ENCODE measurements at regions not wholly inside any gene's neighbourhood (a gene's known extent, or its start where the extent isn't known, plus 50 kb on each side); places are given as distances from the start of the nearest gene placed in this dataset.

DNA sequence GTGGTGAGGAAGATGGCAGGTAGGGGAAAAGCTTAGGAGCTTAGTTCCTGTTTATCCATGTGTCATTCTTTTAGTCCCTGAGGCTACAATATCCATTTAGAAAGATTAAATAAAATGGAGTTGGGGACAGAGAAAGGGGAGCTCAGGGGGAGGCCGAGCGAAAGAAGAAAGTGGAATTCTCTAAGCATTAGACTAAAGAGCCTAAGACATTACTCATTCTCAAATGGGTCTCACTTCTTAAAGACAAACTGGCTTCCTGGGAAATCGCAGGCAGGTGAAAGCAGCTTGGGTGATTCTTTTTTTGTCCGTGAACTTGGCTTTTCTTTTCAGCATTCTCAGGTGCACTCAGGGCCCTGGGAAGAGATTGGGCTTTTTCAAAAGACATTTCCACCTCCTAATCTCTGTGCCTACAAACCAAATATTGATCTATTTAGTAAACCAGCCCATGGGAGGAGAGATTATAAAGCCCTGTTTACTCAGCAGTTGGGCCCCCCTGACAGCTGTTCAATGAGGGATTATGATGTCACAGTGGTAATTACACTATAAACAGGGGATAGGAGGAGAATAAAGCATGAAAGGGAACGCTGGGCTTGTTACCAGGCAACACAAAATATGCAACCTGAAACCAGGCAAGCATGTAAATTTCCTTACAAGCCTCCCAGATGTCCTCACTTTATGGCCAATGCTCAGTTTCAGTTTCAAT is 584.0 kb downstream of the ACTL7B start:
- TF ChIP-seq, protein P1, sequence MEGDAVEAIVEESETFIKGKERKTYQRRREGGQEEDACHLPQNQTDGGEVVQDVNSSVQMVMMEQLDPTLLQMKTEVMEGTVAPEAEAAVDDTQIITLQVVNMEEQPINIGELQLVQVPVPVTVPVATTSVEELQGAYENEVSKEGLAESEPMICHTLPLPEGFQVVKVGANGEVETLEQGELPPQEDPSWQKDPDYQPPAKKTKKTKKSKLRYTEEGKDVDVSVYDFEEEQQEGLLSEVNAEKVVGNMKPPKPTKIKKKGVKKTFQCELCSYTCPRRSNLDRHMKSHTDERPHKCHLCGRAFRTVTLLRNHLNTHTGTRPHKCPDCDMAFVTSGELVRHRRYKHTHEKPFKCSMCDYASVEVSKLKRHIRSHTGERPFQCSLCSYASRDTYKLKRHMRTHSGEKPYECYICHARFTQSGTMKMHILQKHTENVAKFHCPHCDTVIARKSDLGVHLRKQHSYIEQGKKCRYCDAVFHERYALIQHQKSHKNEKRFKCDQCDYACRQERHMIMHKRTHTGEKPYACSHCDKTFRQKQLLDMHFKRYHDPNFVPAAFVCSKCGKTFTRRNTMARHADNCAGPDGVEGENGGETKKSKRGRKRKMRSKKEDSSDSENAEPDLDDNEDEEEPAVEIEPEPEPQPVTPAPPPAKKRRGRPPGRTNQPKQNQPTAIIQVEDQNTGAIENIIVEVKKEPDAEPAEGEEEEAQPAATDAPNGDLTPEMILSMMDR (IDR thresholded peaks at IDR 0.05; ENCODE audit: borderline replicate concordance, insufficient read depth, low read depth, low read length) = no peak
- H3K4me3 ChIP-seq (ENCODE audit: low read depth, low read length) = no peak overlapping the region

DNA sequence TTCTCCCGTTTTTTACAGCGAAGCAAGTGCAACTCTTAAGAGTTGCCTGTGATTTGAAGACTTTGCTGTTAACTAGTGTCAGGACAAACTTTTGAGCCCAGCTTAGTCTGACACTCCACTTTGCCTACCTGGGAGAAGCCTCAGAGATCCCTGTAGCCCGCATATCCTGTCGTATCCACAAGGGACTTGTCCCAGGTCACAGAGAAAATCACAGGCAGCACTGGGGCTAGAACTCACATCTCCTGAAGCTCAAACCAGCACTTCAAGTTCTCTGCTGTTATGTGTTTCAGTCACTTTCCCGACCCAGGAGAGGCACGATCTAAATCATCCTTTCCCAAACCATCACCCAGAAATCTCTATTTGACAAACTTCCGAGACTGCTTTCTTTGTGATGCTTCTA is 584.5 kb downstream of the ACTL7B start:
- TF ChIP-seq, protein P1 (IDR thresholded peaks at IDR 0.05; ENCODE audit: borderline replicate concordance, insufficient read depth, low read depth, low read length) = no peak
- H3K4me3 ChIP-seq (ENCODE audit: low read depth, low read length) = no peak overlapping the region

DNA sequence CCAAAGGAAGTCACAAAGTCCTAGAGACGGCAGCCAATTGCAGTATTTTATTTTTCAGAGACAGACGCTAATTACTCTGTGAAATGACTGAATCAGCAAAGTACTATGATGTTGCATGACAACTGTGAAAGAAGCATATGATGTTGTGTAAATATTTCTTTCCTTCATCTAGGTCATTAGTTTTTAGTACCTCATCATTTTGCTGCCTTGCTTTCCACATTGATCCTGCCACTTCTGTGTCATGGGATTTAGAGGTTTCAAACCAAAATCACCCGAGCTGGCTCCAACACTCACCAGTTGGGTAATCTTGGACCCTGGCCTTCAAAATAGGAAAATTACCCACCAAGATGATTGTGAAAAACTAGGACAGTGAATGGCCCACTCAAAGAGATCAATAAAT is 585.2 kb downstream of the ACTL7B start:
- H3K4me3 ChIP-seq (ENCODE audit: low read depth, low read length) = no peak overlapping the region
- TF ChIP-seq, protein P1 (IDR thresholded peaks at IDR 0.05; ENCODE audit: borderline replicate concordance, insufficient read depth, low read depth, low read length) = no peak

DNA sequence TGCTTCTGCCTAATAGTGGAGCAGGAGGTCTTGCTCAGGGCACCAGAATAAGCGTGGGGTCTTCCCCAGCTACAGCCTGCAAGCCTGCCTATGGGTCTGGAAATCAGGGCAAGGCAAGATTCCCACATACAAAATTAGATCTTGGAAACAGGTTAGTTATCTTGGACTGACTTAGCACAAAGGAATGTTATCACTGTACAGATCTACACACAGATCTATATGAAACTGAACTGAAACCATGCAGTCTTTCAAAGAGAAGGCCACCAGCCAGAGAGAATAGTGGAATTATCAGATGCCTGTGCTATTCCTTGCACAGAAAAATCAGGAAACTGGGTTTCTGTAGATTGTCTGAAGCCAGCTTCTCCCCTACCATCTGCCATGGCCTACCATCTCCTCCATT is 585.7 kb downstream of the ACTL7B start:
- no peak overlapping the region for H3K4me3 ChIP-seq (ENCODE audit: low read depth, low read length)
- TF ChIP-seq, protein P1 (IDR thresholded peaks at IDR 0.05; ENCODE audit: borderline replicate concordance, insufficient read depth, low read depth, low read length) = no peak

DNA sequence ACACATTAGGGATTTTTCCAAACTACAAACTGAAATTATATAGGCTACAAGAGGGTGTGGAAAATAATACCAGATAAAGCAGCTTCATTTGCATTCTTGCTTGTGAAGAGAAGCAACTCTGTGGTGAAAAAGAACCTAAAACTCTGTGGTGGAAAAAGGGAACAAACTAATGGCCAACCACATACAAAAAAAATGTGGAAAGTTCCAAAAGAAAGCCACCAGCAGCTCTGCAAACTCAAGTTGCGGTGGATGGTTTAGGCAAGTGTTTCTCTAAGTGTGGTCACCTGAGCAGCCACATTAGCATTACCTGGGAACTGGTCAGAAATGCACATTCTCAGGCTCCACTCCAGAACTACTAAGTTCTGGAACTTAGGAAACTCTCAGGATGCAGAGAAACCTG is 586.4 kb downstream of the ACTL7B start:
- TF ChIP-seq, protein P1 (IDR thresholded peaks at IDR 0.05; ENCODE audit: borderline replicate concordance, insufficient read depth, low read depth, low read length) = no peak
- H3K4me3 ChIP-seq (ENCODE audit: low read depth, low read length) = no peak overlapping the region

DNA sequence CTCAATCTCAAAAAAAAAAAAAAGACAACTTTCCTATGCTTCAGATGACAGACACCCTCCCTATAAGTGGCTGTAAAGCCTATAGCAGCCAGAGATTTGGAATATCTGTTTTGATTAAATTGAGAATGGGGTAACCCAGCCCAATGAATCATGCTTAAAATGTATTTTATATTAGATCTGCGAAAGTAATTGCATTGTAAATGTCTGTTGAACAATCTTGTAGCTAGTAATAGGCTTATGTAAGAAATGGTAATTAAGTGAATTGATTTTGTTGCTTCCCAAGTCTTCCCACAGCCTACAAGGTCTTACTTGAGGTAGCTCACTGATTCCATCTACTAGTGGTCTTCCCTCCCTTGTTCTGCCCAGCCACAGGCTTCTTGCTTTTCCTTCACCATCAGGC is 590.7 kb downstream of the ACTL7B start:
- TF ChIP-seq, protein P1 (IDR thresholded peaks at IDR 0.05; ENCODE audit: borderline replicate concordance, insufficient read depth, low read depth, low read length) = no peak
- H3K4me3 ChIP-seq (ENCODE audit: low read depth, low read length) = no peak overlapping the region

DNA sequence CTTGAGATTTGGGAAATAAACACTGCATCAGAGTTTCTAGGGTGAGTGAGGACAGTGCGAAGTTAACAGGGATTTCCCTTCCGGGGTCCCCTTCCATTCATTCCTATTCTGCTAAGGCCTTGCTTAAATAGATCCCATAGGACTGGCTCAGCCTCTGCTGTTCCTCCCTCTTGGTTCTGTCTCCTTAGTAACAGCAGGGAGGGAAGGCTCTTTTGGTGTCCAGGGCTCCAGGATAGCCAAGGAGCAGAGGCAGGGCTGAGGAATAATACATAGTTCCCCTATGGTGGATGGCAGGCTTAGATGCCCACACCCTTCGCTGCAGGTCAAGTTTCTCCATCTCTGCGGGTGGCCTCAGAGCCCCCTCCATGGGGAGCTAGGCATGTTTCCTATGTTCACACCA is 591.7 kb downstream of the ACTL7B start:
- TF ChIP-seq, protein P1 (IDR thresholded peaks at IDR 0.05; ENCODE audit: borderline replicate concordance, insufficient read depth, low read depth, low read length) = no peak
- no peak overlapping the region for H3K4me3 ChIP-seq (ENCODE audit: low read depth, low read length)

Measured in GM12875 (cell line).